Endothelial cell of umbilical vein (primary cell): ENCODE measurements at regions not wholly inside any gene's neighbourhood (a gene's known extent, or its start where the extent isn't known, plus 50 kb on each side); places are given as distances from the start of the nearest gene placed in this dataset.

Source experiments
- BruUV-seq: library from RNA; stranded (reverse); fragments of 400-500 nt; replicated peaks from 2 replicates; lab custom pipeline; 2021; lab: Mats Ljungman, UMichigan
- CTCF ChIA-PET: fragments of 300-600, 350-600 bp; sonication (Branson Sonifier 250); formaldehyde crosslinking; loops from one replicate; lab custom pipeline; 2021; ENCODE audit warnings: antibody characterized with exemption, inconsistent platforms; lab: Charles Lee
- POLR2A ChIA-PET: fragments of 300-600, 350-600 bp; sonication (Branson Sonifier 250); formaldehyde crosslinking; loops from one replicate; lab custom pipeline; 2021; ENCODE audit warnings: antibody characterized with exemption, inconsistent platforms; lab: Charles Lee
- DNase-seq: peaks from one replicate; pipeline ENCODE4 v3.0.0-alpha.2; 2011; ENCODE audit warnings: low read depth, low spot score
- FAIRE-seq: peaks from 2 replicates; lab custom pipeline; 2011; peaks lifted over from hg19 to GRCh38; lab: Jason Lieb, UNC
- H2AFZ ChIP-seq: 2 replicates; pipeline ENCODE4 v1.6.0; 2012; ENCODE audit warnings: low read depth, low read length, control low read depth, inconsistent platforms
- H3K27ac ChIP-seq: 2 replicates; pipeline ENCODE4 v1.5.1; 2011; ENCODE audit warnings: low read depth, mild to moderate bottlenecking, control low read depth, low read length, moderate library complexity; ENCODE audit not compliant: insufficient read depth
- H3K27me3 ChIP-seq, 2 experiments: 2 replicates each; pipeline versions ENCODE4 v1.6.0 to v1.6.1; 2011; ENCODE audit warnings: low read length in 2 of 2, mixed read lengths in 1 of 2; ENCODE audit not compliant: control insufficient read depth in 2 of 2, insufficient read depth in 2 of 2
- H3K36me3 ChIP-seq, 2 experiments: 2 replicates in 1 of 2; 3 replicates in 1 of 2; pipeline ENCODE4 v1.5.1; 2011; ENCODE audit warnings: low read length in 2 of 2, mild to moderate bottlenecking in 1 of 2, moderate library complexity in 1 of 2; ENCODE audit not compliant: control insufficient read depth in 2 of 2, insufficient read depth in 2 of 2; ENCODE audit errors: extremely low read depth in 1 of 2
- H3K4me1 ChIP-seq: 3 replicates; pipeline ENCODE4 v1.5.1; 2011; ENCODE audit warnings: mild to moderate bottlenecking, low read length; ENCODE audit not compliant: control insufficient read depth, insufficient read depth; ENCODE audit errors: extremely low read depth
- H3K4me2 ChIP-seq: 2 replicates; pipeline ENCODE4 v1.6.1; 2011; ENCODE audit warnings: low read length, control low read depth, mixed read lengths; ENCODE audit not compliant: insufficient read depth
- H3K4me3 ChIP-seq, 3 experiments: fragments of 200-600 bp in 1 of 3; sonication (generic), shearing (Covaris generic) in 1 of 3; replicated peaks in 1 of 3; 2 replicates each; pipeline ENCODE4 v1.5.1; 2011 to 2016; ENCODE audit warnings: control low read depth in 3 of 3, low read length in 3 of 3, mild to moderate bottlenecking in 2 of 3, inconsistent platforms in 1 of 3, low read depth in 1 of 3, moderate library complexity in 1 of 3; ENCODE audit not compliant: insufficient read depth in 1 of 3
- H3K79me2 ChIP-seq: 2 replicates; pipeline ENCODE4 v1.6.0; 2012; ENCODE audit warnings: low read length, inconsistent platforms; ENCODE audit not compliant: control insufficient read depth, insufficient read depth
- H3K9ac ChIP-seq: replicated peaks from 2 replicates; pipeline ENCODE3; 2011; ENCODE audit warnings: low read length, control low read depth; ENCODE audit not compliant: insufficient read depth; ENCODE audit errors: extremely low read depth
- H3K9me1 ChIP-seq: replicated peaks from 3 replicates; pipeline ENCODE4 v1.6.0; 2011; ENCODE audit warnings: mild to moderate bottlenecking, low read length; ENCODE audit not compliant: control insufficient read depth, insufficient read depth; ENCODE audit errors: extremely low read depth
- H3K9me3 ChIP-seq: replicated peaks from 2 replicates; pipeline ENCODE4 v1.5.1; 2012; ENCODE audit warnings: low read length, inconsistent platforms; ENCODE audit not compliant: control insufficient read depth, insufficient read depth
- H4K20me1 ChIP-seq: replicated peaks from 2 replicates; pipeline ENCODE3; 2011; ENCODE audit warnings: mild to moderate bottlenecking, low read length; ENCODE audit not compliant: control insufficient read depth, insufficient read depth; ENCODE audit errors: extremely low read depth
- CTCF ChIP-seq, 2 donors: IDR thresholded peaks; 1 replicate in 1 of 2; 2 replicates in 1 of 2; pipeline ENCODE4 v1.5.1; 2011; ENCODE audit warnings: low read length in 2 of 2, mild to moderate bottlenecking in 2 of 2, moderate library complexity in 2 of 2, control low read depth in 1 of 2, inconsistent platforms in 1 of 2, low read depth in 1 of 2; ENCODE audit not compliant: insufficient read depth in 1 of 2; ENCODE audit errors: extremely low read depth in 1 of 2
- EZH2 ChIP-seq: IDR thresholded peaks from 2 replicates; pipeline ENCODE4 v1.6.1; 2012; ENCODE audit warnings: borderline replicate concordance, low read depth, mild to moderate bottlenecking, moderate library complexity, low read length, inconsistent platforms; ENCODE audit not compliant: severe bottlenecking
- FOS ChIP-seq: IDR thresholded peaks from 2 replicates; pipeline ENCODE4 v1.6.1; 2011; ENCODE audit warnings: mild to moderate bottlenecking, low read length, moderate library complexity, borderline replicate concordance; ENCODE audit not compliant: insufficient read depth
- GATA2 ChIP-seq: IDR thresholded peaks from 2 replicates; pipeline ENCODE4 v1.7.0; 2011; ENCODE audit warnings: low read depth, mild to moderate bottlenecking, moderate library complexity, mixed read lengths, low read length; ENCODE audit not compliant: insufficient read length, insufficient read depth
- JUN ChIP-seq: IDR thresholded peaks from 2 replicates; pipeline ENCODE4 v1.6.1; 2011; ENCODE audit warnings: borderline replicate concordance, low read depth; ENCODE audit not compliant: insufficient read length, insufficient read depth
- MAX ChIP-seq: IDR thresholded peaks from 2 replicates; pipeline ENCODE4 v1.6.1; 2011; ENCODE audit not compliant: insufficient read depth, insufficient read length
- MYC ChIP-seq: IDR thresholded peaks from one replicate; pipeline ENCODE4 v1.6.1; 2011; ENCODE audit warnings: mild to moderate bottlenecking, low read depth, low read length
- POLR2A ChIP-seq: IDR thresholded peaks from 2 replicates; pipeline ENCODE4 v1.6.1; 2012; ENCODE audit warnings: low read depth, mild to moderate bottlenecking, control low read depth, low read length
- POLR2AphosphoS5 ChIP-seq: IDR thresholded peaks from 2 replicates; pipeline ENCODE4 v1.6.1; 2012; ENCODE audit warnings: low read depth, mild to moderate bottlenecking, control low read depth, low read length, moderate library complexity; ENCODE audit not compliant: insufficient read depth
- dilution Hi-C: fragments of 300-500 bp; cut with MboI; formaldehyde crosslinking; loops from one replicate; pipeline ENCODE4 v1.15.0; 2019; ENCODE audit warnings: low sequenced_read_pairs; ENCODE audit not compliant: extremely low pct_ligation_motif_present
- intact Hi-C: fragments of 100-400 bp; cut with micrococcal nuclease; formaldehyde crosslinking; loops from one replicate; pipeline ENCODE4 v1.10.0; 2022

DNA sequence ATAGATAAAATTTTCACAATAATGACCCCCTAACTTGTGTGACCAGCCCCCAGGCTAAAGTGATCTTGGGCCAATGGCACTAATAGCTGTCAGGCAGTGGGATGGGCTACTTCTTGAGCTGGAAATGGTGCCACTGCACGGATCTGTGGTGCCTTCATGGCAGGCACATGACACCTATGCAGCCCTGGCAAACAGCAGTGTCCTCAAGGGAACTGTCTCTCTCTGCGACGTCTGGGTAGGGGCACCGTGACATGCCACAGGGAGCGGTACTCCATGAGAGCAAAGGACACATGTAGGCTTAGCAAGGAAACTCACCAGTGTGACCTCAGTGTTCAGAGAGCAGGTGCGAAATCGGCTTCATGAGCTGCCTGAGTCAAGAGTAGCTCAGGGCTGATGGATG lies 161.7 kb upstream of the TWIST2 start:
- ChIA-PET POLR2A (no interaction called here), CTCF (no interaction called here)
- intact Hi-C loops, result no loop called here
- H3K9me3 ChIP-seq, result no peaks in the 10 kb centered on the region
- dilution Hi-C loops, result no loop called here
- no peak overlapping the region for H2AFZ ChIP-seq
- no peak overlapping the region for H3K4me2 ChIP-seq
- H3K27me3 ChIP-seq, result no peaks in the 10 kb centered on the region
- no peaks in the 10 kb centered on the region for H3K79me2 ChIP-seq
- H3K9me1 ChIP-seq, result no peaks in the 10 kb centered on the region
- FAIRE-seq (no peak), DNase-seq (no peak)
- BruUV-seq, result no TSS peak
- H3K4me1 ChIP-seq, result no peaks in the 10 kb centered on the region
- H3K9ac ChIP-seq, result no peak overlapping the region
- TF ChIP-seq MAX (no peak), CTCF (IDR thresholded peaks at IDR 0.05; ENCODE audit: extremely low read depth in 1 of 2, insufficient read depth in 1 of 2, low read depth in 1 of 2, low read length in 2 of 2) (no peak)
- no peaks in the 10 kb centered on the region for H3K36me3 ChIP-seq
- H3K27ac ChIP-seq, result no peak overlapping the region
- no peak overlapping the region for H3K4me3 ChIP-seq
- no peaks in the 10 kb centered on the region for H4K20me1 ChIP-seq

- no peak overlapping the region for H3K4me3 ChIP-seq
- intact Hi-C loops, result no loop called here
- CTCF ChIA-PET, result interaction anchor here (0.5 kb wide), 1 partner anchor 1125 kb away, joined by 3 read pairs; no protein-coding TSS in a partner anchor
- H3K9me1 ChIP-seq, result no peaks in the 10 kb centered on the region
- TF ChIP-seq FOS (no peak), POLR2A (no peak), CTCF (IDR thresholded peaks at IDR 0.05; ENCODE audit: extremely low read depth in 1 of 2, insufficient read depth in 1 of 2, low read depth in 1 of 2, low read length in 2 of 2) (no peak), EZH2 (no peak), MAX (no peak), JUN (no peak), GATA2 (no peak), POLR2AphosphoS5 (no peak), MYC (no peak)
- H3K79me2 ChIP-seq, result no peaks in the 10 kb centered on the region
- BruUV-seq, result no TSS peak
- no peak overlapping the region for H3K4me2 ChIP-seq
- H3K9me3 ChIP-seq, result no peaks in the 10 kb centered on the region
- H3K27ac ChIP-seq, result no peak overlapping the region
- dilution Hi-C loops, result no loop called here
- POLR2A ChIA-PET, result no interaction called here
- H3K27me3 ChIP-seq, result no peaks in the 10 kb centered on the region
- no peak overlapping the region for H2AFZ ChIP-seq
- DNase-seq (no peak), FAIRE-seq (no peak)
- H4K20me1 ChIP-seq, result no peaks in the 10 kb centered on the region
- no peaks in the 10 kb centered on the region for H3K36me3 ChIP-seq
- H3K9ac ChIP-seq, result no peak overlapping the region
- no peaks in the 10 kb centered on the region for H3K4me1 ChIP-seq
These were observed 159.4 kb upstream of the TWIST2 start for GRCh38 chr2:238688193-238689153.
